Heart right ventricle (tissue), 16 donors: ENCODE measurements at regions not wholly inside any gene's neighbourhood (a gene's known extent, or its start where the extent isn't known, plus 50 kb on each side); places are given as distances from the start of the nearest gene placed in this dataset.

ENCODE experiments used
- ATAC-seq, 8 donors: fragments of 200-7000 bp; cut with Tn5 transposase; one replicate each; pipeline ENCODE4 v1.9.1; 2020; ENCODE audit warnings: mild to moderate bottlenecking in 8 of 8, moderate library complexity in 8 of 8, moderate number of reproducible peaks in 1 of 8
- DNase-seq, 2 donors: peaks; one replicate each; pipeline ENCODE4 v3.0.0-alpha.2; 2020
- H3K27ac ChIP-seq, 10 donors: fragments of 200-600 bp; sonication (generic) in 2 of 10; one replicate each; pipeline versions ENCODE4 v1.5.0 to v1.8.0; 2020 to 2022; ENCODE audit warnings: mild to moderate bottlenecking in 3 of 10
- H3K27me3 ChIP-seq, 7 donors: fragments of 200-600 bp; one replicate each; pipeline ENCODE4 v1.8.0; 2021 to 2022; ENCODE audit warnings: mild to moderate bottlenecking in 2 of 7
- H3K36me3 ChIP-seq, 9 donors: fragments of 200-600 bp; sonication (generic) in 1 of 9; one replicate each; pipeline versions ENCODE4 v1.5.0 to v1.8.0; 2020 to 2022; ENCODE audit warnings: mild to moderate bottlenecking in 2 of 9
- H3K4me1 ChIP-seq, 9 donors: fragments of 200-600 bp; sonication (generic) in 1 of 9; one replicate each; pipeline versions ENCODE4 v1.5.0 to v1.8.0; 2020 to 2022; ENCODE audit warnings: mild to moderate bottlenecking in 4 of 9
- H3K4me3 ChIP-seq, 10 donors: fragments of 200-600 bp; sonication (generic) in 2 of 10; one replicate each; pipeline versions ENCODE4 v1.5.0 to v1.8.0; 2020 to 2022; ENCODE audit warnings: mild to moderate bottlenecking in 7 of 10, moderate library complexity in 2 of 10
- H3K9me3 ChIP-seq, 11 donors: fragments of 200-600 bp in 10 of 11; sonication (generic) in 2 of 11; one replicate each; pipeline versions ENCODE4 v1.5.0 to v1.8.0; 2013 to 2022; ENCODE audit warnings: mild to moderate bottlenecking in 2 of 11, control low read depth in 1 of 11, moderate library complexity in 1 of 11
- CTCF ChIP-seq, 9 donors: fragments of 200-600 bp; sonication (generic) in 2 of 9; IDR thresholded peaks; one replicate each; pipeline versions ENCODE4 v1.5.0 to v1.8.0; 2021 to 2022; ENCODE audit warnings: antibody characterized with exemption in 9 of 9, mild to moderate bottlenecking in 5 of 9, moderate library complexity in 1 of 9
- WGBS, 2 donors: extraction: QIAGEN DNeasy Blood & Tissue Kit; methylation state at CpG; one replicate each; pipeline ENCODE4 v1.1.7; 2013; ENCODE audit warnings: inconsistent platforms in 1 of 2; 5-methylcytosine and 5-hydroxymethylcytosine counted together
- intact Hi-C, 10 donors: fragments of 100-400 bp; cut with DNase I; formaldehyde crosslinking; loops; one replicate each; pipeline versions ENCODE4 v1.11.1 to v1.14.2; 2022
- donor health status: Arrhythmogenic right ventricular cardiomyopathy.
- donor health status: ischemic (EF 13 %, LVEDD 7.1; RV severe dilation, severe dysfunction).
- donor health status: healthy with polysubstance abuse.
- donor health status: DM: no; HTN: yes; CAD: no.
- donor health status: DM: no; HTN: no; CAD: no.
- donor health status: ischemic (EF 25% LVEDD 6.9; RV normal size, moderate dysfunction).
- donor health status: ischemic (EF 25% LVEDD 5.7; RV mildly dilated, moderate dysfunction).
- donor health status: healthy.
- donor health status: DM: yes; HTN: yes; CAD: no.
- donor health status: Ischemic cardiomyopathy.
- donor health status: ischemic (EF 35%, LVEDD 5.7; RV mildly dilated, moderate dysfunction).
- donor health status: nonischemic (EF 11% LVEDD 7.7; RV severe dilation, severe dysfunction).
- donor health status: DM: yes; HTN: yes; CAD: no.
- donor health status: PGD.
- donor health status: ischemic (EF 29% LVEDD 5.4; RV normal size, mild dysfunction).
- donor health status: nonischemic (EF 23%, LVEDD 6.1; RV moderate dilation, normal function).

DNA sequence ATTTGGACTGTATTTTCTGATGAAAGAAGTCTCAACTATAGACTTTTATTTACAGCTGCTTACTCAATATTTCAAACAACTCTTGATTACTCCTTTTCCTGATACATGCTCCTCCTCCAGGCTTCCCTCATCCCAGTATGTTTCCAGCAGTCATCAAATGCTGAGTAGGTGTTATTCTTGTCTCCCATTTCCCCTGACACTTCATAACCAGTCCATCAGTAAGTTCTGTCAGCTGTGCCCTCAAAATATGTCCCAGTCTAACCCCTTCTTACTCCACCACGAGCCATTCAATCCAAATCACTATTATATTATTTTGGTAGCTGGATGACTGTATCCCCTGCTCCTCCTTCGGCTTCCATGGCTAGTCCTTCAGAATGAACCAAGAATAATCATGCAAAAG, 189.1 kb upstream of the DTNA start:
- 83 to 86% methylated on average over 2 of the region's 2 CpGs for WGBS, 2 donors
- ATAC-seq (no peak), DNase-seq (no peak)
- H3K4me3 ChIP-seq, result no peak overlapping the region
- TF ChIP-seq CTCF (IDR thresholded peaks at IDR 0.05), result no peak
- H3K9me3 ChIP-seq, result peaks cover 0 to 7% (median 0%) of the 10 kb centered on the region in 11 donors
- H3K36me3 ChIP-seq, result no peaks in the 10 kb centered on the region
- H3K27me3 ChIP-seq, result no peaks in the 10 kb centered on the region
- H3K4me1 ChIP-seq, result peaks cover 0 to 28% (median 8%) of the 10 kb centered on the region in 9 donors
- H3K27ac ChIP-seq, result no peak overlapping the region
- intact Hi-C loops, result no loop called here

DNA sequence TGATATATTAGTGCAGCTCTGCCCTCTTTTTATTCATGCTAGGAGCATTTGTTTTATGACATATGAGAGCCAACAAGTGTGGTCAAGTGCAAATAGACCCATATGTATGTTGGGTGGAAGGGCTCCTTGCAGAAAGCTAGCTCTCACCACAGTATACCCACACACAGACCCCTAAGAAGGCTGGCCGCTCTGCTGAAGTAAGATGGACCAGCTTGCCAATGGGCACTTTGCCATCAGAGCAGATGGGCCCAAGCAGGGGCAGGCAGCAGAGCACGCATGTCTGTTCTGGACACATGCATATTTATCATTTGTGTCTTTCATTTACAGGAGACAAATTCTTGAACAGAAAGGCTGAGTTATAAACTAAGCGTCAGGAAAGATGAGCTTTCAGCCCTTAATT, 187.5 kb upstream of the DTNA start:
- WGBS, 2 donors, result 56 to 64% methylated on average over 3 of the region's 3 CpGs
- intact Hi-C loops, result no loop called here
- Histone ChIP-seq H3K27ac (no peak overlapping the region), H3K4me1 (peaks cover 0 to 40% (median 8%) of the 10 kb centered on the region in 9 donors), H3K4me3 (no peak overlapping the region), H3K27me3 (no peaks in the 10 kb centered on the region), H3K9me3 (no peaks in the 10 kb centered on the region), H3K36me3 (no peaks in the 10 kb centered on the region)
- ATAC-seq, result peak in 2 of 8 donors; percentile 44 to 70
- TF ChIP-seq CTCF (IDR thresholded peaks at IDR 0.05), result no peak
- DNase-seq, result peak; percentile 9 to 15

- no peak for TF ChIP-seq CTCF (IDR thresholded peaks at IDR 0.05)
- WGBS, 2 donors, result 69 to 80% methylated on average over 2 of the region's 2 CpGs
- Histone ChIP-seq H3K27me3 (no peaks in the 10 kb centered on the region), H3K4me3 (no peak overlapping the region), H3K4me1 (peaks cover 0 to 61% (median 16%) of the 10 kb centered on the region in 9 donors), H3K27ac (no peak overlapping the region), H3K9me3 (no peaks in the 10 kb centered on the region), H3K36me3 (no peaks in the 10 kb centered on the region)
- no peak for ATAC-seq
- intact Hi-C loops, result no loop called here
- no peak for DNase-seq
Measured at GRCh38 chr18:34525244-34525643, 184.9 kb upstream of the DTNA start.

DNA sequence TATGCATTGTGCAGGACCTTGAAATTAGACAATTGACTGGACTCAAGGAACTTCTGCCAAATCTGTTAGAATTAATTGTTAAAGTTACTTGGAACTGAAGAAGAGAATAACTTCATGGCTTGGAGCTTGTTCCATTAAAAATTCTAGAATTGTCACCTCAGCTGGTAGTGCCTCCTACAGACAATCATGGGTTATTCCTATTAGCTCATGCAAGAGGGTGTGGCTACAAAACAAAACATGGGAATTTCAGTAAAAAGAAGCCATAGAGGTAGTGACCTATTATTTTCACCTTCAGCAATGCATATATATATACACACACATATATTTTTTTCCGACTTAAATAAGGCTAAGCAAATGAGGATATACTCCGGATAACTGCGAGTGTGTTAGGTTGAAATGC, 181.9 kb upstream of the DTNA start:
- 95 to 96% methylated on average over 3 of the region's 3 CpGs for WGBS, 2 donors
- H3K4me1 ChIP-seq, result peaks cover 0 to 70% (median 12%) of the 10 kb centered on the region in 9 donors
- intact Hi-C loops, result no loop called here
- H3K27me3 ChIP-seq, result no peaks in the 10 kb centered on the region
- H3K27ac ChIP-seq, result no peak overlapping the region
- H3K4me3 ChIP-seq, result no peak overlapping the region
- no peaks in the 10 kb centered on the region for H3K9me3 ChIP-seq
- TF ChIP-seq CTCF (IDR thresholded peaks at IDR 0.05), result peak in 1 of 9 donors; percentile 25
- peak in 2 of 8 donors; percentile 23 to 27 for ATAC-seq
- no peaks in the 10 kb centered on the region for H3K36me3 ChIP-seq
- DNase-seq, result no peak
